Stimulated activated CD4-positive, alpha-beta T cell treated with anti-CD3 and anti-CD28 coated beads, Interleukin-2, amount 100 ng/mL, for 24 hours (primary cell): ENCODE measurements at regions not wholly inside any gene's neighbourhood (a gene's known extent, or its start where the extent isn't known, plus 50 kb on each side); places are given as distances from the start of the nearest gene placed in this dataset.
"Not testable (repeated sequence)": the region's sequence is repeated elsewhere in the genome, so short reads cannot be mapped to it uniquely, and the experiment has no call there.

ENCODE experiments used
- DNase-seq, 2 donors: peaks; one replicate each; pipeline ENCODE4 v3.0.0-alpha.2; 2020

DNA sequence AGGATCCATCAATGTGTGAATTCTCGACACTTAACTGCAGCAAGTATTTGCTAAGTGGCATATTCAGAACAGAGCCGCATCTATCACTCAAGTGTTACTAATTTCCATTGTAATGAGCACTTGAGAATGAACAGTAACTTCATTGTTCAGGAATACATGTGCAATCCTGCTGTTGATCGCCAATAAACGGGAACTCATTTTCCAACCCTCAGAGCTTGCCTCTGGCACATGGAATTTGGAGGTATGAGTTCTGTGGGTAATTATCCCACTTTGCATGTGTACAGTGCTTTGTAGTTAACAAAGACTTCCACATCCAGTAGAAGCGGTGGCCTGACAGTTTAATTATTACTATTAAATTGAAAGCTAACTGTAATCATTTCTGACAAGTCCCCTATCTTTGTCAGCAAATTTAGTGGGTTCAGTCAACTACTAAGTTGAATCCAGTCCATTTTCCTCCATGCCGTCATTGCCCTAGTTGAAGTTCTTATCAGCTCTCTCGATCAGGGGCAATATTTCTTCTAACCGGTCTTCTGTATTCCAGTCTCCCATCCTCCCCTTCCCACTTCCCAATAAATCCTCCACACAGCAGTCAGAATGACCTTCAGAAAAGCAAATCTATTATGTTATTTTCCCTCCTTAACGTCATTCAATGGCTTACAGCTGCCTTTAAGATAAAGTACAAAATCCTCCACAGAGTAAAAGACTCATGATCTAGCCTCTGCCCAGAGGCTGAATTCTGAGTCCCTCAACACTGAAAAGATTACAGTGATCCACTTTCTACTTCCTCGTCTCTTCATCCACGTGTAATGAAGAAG lies 62.4 kb upstream of the GBA3 start:
- not testable (repeated sequence) for DNase-seq

DNA sequence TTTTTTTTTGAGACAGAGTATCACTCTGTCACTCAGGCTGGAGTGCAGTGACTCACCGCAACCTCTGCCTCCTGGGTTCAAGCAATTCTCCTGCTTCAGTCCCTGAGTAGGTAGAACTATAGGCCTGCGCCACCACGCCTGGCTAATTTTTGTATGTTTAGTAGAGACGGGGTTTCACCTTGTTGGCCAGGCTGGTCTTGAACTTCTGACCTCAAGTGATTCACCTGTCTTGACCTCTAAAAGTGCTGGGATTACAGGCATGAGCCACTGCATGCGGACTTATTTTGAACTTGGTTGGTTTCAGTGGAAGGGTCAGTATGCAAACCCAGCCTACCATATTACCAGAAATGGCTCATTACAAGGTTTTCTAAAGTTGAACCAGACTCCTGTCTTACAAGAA lies 61.6 kb upstream of the GBA3 start:
- DNase-seq = not testable (repeated sequence)

DNA sequence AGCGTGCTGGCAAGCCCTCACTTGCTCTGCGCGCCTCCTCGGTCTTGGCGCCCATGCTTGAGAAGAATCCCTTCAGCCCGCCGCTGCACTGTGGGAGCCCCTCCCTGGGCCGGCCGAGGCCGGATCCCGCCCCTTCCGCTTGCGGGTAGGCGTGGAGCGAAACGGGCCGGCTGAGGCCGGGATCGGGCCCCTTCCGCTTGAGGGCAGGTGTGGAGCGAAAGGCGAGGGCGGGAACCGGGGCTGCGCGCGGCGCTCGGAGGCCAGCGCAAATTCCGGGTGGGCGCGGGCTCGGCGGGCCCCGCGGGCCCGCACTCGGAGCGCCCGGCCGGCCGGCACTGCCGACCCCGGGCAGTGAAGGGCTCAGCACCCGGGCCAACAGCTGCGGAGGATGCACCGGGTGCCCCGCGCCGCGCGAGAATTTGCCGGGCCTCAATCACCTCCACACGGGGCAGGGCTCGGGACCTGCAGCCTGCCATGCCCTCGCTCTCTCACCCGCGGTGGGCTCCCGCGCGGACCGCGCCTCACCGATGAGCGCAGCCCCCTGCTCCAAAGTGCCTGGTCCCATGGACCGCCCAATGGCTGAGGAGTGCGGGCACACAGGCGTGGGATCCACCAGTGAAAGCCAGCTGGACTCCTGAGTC lies 58.1 kb upstream of the GBA3 start:
- DNase-seq = no peak

DNA sequence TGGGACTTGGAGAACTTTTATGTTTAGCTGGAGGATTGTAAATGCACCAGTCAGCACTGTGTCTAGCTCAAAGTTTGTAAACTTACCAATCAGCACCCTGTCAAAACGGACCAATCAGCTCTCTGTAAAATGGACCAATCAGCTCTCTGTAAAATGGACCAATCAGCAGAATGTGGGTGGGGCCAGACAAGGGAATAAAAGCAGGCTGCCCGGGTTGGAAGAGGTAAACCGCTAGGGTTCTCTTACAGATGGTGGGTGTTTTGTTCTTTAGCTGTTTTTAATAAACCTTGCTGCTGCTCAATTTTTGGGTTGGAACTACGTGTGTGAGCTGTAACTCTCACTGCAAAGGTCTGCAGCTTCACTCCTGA lies 57.6 kb upstream of the GBA3 start:
- DNase-seq = not testable (repeated sequence)

DNA sequence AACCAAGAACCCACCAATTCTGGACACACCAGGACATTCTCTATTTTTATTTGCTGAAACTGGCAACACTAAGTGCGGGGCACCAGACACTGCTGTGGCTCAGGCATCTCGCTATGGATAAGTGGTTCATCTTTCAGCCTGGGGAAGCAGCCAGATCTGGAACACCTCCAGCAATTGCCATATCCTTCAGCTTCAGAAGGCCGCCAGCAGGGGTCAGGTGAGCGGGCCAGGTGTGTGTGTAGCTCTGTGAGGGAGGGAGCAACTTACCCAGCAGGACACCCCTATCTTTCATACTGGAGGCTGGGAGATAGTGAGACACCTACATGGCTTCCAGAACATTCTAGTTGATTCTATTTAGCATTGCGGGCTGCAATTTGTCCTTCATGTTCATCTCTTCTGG lies 57.0 kb upstream of the GBA3 start:
- no peak for DNase-seq

DNA sequence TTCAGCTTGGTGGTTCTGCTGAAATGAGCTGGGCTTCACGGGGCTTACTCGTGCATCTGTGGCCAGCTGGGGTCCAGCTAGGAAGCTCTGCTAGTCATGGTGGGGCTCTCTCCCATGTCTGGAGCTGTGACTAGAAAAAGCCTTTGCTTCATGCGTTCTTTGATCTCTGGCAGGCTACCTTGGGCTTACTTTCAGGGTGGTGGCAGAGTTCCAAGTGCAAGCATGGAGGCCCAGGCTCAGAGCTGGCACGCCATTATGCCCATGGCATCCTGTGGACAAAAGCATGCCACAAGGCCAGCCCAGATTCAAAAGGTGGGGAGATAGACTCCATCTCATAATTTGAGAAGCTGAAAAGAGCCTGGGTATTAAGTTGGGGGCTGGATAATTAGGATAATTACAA lies 55.4 kb upstream of the GBA3 start:
- DNase-seq = no peak
